GM19463 (cell line): ENCODE measurements at regions not wholly inside any gene's neighbourhood (a gene's known extent, or its start where the extent isn't known, plus 50 kb on each side); places are given as distances from the start of the nearest gene placed in this dataset.

ENCODE experiments used
- ATAC-seq: cut with Tn5 transposase; IDR thresholded peaks from one replicate; pipeline ENCODE4 v1.9.1; 2021; ENCODE audit warnings: mild to moderate bottlenecking, moderate library complexity; ENCODE audit not compliant: unreplicated experiment

GRCh38 chr21:17402937-17403336, 109.9 kb upstream of the CXADR start:
- ATAC-seq = no peak

DNA sequence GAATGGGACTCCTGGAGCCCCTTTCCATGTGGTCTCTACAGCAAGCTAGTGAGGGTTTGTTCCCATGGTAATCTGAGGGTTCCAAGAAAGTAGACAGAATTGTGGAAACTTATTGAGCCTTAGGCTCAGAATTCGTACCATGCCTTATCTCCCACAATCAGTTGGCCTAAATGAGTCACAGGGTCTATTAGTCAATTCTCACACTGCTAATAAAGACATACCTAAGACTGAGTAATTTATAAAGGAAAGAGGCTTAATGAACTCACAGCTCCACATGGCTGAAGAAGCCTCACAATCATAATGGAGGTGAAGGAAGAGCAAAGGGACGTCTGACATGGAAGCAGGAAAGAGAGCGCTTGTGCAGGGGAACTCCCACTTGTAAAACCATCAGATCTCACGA, 106.6 kb upstream of the CXADR start:
- ATAC-seq = no peak

DNA sequence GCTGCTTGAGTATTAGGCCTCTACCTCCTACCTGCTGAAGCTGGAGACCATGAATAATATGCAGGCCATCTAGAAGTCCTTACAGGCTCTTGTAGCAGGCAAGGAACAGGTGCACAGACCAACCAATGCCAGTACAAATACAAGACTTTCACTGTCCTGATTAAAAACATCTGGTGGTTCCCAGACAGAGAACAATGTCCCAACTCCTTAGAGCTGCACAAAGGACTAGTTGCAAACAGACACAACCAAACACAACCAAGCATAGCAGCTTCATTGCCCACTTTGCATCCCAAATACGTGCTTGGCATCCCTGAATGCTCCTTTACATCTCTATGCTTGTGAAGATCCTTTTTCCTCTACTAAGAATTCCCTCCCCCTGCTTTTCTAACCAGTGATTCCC, 98.1 kb upstream of the CXADR start:
- ATAC-seq = no peak

- ATAC-seq = no peak
Measured at GRCh38 chr21:17416139-17416538, 96.7 kb upstream of the CXADR start.

- no peak for ATAC-seq
Measured at GRCh38 chr21:17422931-17423330, 89.9 kb upstream of the CXADR start.

- no peak for ATAC-seq
Measured at GRCh38 chr21:17427157-17427556, 85.7 kb upstream of the CXADR start.

DNA sequence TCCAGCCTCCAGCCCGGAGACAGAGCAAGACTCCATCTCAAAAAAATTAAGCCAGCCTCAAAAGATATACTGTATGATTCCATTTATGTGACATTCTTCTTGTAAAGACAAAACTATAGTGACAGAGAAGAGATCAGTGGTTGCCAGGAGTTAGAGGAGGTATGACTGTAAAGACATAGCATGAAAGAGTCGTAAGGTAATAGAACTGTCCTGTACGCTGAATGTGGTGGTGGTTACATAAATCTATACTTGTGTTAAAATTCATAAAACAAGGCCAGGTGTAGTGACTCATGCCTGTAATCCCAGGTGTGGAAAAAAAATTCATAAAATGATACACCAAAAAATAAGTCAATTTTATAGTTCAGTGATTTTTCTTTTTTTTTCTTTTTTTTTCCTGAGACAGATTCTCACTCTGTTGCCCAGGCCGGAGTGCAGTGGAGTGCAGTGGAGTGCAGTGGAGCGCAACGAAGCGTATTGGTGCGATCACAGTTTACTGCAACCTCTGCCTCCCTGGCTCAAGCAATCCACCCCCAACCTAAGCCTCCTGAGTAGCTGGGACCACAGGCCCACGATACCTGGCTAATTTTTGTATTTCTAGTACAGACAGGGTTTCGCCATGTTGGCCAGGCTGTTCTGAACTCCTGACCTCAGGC, 84.9 kb upstream of the CXADR start:
- ATAC-seq = peak; percentile 92

DNA sequence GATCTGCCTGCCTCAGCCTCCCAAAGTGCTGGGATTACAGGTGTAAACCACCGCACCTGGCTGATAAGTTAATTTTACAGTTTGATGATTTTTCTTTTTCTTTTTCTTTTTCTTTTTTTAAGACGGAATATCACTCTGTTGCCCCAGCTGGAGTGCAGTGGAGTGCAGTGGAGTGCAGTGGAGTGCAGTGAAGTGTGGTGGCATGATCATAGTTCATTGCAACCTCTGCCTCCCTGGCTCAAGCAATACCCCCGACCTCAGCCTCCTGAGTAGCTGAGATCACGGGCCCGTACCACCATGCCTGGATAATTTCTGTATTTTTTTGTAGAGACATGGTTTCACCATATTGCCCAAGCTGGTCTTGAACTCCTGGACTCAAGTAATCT, 84.4 kb upstream of the CXADR start:
- peak; percentile 72 for ATAC-seq

DNA sequence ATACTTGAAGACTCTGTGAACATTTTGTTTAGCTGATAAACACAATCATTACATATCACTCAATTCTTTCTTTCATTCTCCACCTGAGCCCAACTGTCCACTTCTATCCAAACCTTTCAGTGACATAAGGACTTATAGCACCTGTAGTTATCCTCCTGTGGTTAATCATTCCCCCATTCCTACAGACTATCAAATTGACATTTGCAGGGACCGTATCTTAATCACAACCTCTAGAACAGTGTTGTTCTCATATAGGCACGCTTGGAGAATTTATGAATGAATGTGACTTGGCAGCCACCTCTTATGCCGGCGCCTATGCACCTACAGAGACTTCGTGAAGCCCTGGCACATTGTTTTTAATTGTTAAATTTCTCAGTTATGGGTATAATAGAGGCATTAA, 83.9 kb upstream of the CXADR start:
- no peak for ATAC-seq

- ATAC-seq = no peak
Measured at GRCh38 chr21:17429936-17430335, 82.9 kb upstream of the CXADR start.

DNA sequence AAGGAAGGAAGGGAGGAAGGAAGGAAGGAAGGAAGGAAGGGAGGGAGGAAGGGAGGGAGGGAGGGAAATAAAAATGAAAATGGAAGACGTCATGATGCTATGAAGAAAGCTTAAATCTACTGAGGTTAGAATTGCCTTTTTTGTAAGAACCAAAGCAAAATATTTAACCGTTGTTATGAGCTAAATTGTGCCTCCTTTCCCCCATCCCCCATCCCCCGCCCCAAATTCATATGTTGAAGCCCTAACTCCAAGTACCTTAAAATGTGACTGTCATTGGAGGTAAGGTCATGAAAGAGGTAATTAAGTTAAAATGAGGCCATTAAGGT, 80.1 kb upstream of the CXADR start:
- no peak for ATAC-seq

DNA sequence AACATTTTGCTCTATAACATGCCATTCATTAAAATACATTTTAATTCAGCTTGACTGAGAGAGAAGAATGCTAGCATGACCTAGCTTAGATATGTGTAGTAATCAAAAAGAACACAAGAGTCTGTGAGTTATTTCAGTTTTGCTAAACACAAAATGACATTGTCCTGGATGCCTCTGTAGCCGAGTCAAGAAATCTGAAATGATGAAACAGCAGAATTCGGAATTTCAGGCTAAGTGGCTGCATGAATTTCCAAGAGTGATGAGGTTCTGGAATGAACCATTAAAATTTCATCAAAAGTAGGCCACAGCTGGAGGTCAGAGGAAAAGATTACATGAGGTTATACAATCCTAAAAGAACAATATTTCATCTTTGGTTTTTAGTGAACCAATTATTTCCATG, 79.1 kb upstream of the CXADR start:
- no peak for ATAC-seq

- ATAC-seq = no peak
Measured at GRCh38 chr21:17435565-17436543, 77.0 kb upstream of the CXADR start.

DNA sequence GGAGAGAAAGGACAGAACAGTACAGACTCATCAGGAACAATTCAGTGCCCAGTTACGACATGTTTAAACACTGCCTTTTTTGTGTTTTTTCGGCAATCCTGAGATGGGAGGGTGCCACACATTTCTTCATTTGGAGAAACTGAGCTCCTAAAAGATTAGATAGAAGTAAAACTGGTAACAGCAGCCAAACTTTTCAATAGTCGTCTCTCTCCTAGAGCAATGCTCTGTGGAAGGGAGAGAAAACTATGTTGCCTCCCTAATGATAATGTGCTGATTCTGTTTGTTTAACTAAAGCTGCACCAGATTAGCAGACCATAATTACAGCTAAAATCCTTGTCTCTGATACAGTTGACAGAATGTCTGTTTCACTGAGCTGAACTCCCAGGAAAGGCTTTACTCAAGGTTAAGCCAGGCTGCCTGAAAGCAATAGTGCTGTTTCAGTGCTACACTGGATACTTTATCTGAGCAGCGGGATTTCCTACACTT, 76.2 kb upstream of the CXADR start:
- no peak for ATAC-seq

GRCh38 chr21:17438635-17439034, 74.2 kb upstream of the CXADR start:
- ATAC-seq = no peak

GRCh38 chr21:17440969-17441368, 71.9 kb upstream of the CXADR start:
- ATAC-seq = no peak

GRCh38 chr21:17441370-17441769, 71.5 kb upstream of the CXADR start:
- no peak for ATAC-seq

- ATAC-seq = no peak
Measured at GRCh38 chr21:17442165-17442564, 70.7 kb upstream of the CXADR start.

GRCh38 chr21:17444828-17445227, 68.0 kb upstream of the CXADR start:
- ATAC-seq = no peak

DNA sequence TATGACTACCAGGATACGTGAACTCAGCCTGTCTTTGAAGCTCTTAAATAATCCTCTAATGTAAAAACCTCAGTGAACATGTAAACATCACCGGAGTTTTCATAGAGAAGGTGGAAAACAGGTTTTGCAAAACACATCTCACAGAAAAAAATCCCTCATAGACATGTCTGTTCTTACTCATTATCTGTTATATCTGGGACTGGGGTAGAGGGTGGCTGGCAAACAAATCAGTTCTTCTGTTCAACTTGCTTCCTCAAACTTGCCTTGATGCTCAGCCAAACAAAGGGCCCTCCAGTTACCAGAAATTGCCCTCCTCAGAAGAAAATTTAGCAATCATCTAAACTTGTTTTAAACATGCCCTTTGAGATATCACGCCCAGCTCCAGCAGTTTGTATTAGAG, 66.1 kb upstream of the CXADR start:
- ATAC-seq = no peak

DNA sequence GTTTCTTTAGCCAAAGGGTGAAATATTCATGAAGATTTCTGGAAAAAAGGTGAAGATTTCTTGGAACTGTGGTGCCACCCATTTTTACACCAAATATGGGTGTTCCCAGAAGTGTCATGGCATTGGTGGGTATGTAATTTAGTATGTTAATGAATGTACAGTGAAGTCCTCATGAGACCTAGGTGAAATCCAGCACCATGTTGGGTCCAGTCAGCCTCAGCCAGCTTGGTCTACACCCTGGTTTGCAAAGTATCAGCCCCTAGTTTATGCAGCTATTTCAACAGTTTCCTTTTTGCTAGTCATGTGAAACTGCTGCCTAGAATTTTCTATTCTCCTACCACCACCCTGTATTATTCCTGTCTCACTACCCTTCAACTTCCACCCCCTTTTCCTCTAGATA, 63.1 kb upstream of the CXADR start:
- ATAC-seq = no peak

DNA sequence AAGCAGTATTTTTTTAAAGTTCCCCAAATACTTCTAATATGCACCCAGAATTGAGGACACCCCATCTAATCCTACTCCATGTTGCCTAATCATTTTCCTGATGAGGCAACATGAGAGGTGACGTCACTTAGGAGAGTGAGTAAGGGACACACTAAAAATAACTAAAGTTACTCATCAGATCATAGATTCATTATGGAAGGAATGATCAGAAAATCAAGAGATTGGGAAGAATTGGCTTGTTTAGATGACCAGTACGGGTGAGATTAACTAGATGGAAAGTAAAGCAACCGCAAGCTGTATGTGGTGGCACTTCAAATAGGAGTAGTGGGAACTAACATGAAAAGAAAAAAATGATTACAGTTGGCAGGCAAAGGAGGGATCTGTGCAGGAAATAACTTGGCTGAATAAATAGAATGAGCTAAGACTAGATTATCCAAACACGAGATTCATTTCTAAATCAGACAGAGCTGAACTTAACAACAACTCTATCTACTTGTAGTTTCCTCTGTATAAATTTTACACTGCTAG, 61.4 kb upstream of the CXADR start:
- no peak for ATAC-seq
